SJCRH30 (cell line): ENCODE measurements at regions not wholly inside any gene's neighbourhood (a gene's known extent, or its start where the extent isn't known, plus 50 kb on each side); places are given as distances from the start of the nearest gene placed in this dataset.
A peak's percentile ranks its signal among the peaks of the same experiment; 100 is the strongest.

Source experiments
- DNase-seq, 2 experiments: peaks; one replicate each; pipeline ENCODE4 v3.0.0-alpha.2; 2015 to 2020
- H3K27ac ChIP-seq: fragments of 250-450 bp; sonication (Bioruptor Pico); 2 replicates; pipeline ENCODE4 v1.5.1; 2020; ENCODE audit warnings: mild to moderate bottlenecking, moderate library complexity
- H3K27me3 ChIP-seq: fragments of 250-450 bp; sonication (Bioruptor Pico); 2 replicates; pipeline ENCODE4 v1.5.1; 2020; ENCODE audit warnings: mild to moderate bottlenecking, moderate library complexity
- H3K36me3 ChIP-seq: fragments of 250-450 bp; sonication (Bioruptor Pico); 2 replicates; pipeline ENCODE4 v1.5.1; 2020; ENCODE audit warnings: mild to moderate bottlenecking, moderate library complexity
- H3K4me1 ChIP-seq: fragments of 250-450 bp; sonication (Bioruptor Pico); 2 replicates; pipeline ENCODE4 v1.5.1; 2020; ENCODE audit warnings: mild to moderate bottlenecking, moderate library complexity
- H3K4me3 ChIP-seq: fragments of 250-450 bp; sonication (Bioruptor Pico); 2 replicates; pipeline ENCODE4 v1.5.1; 2020; ENCODE audit warnings: mild to moderate bottlenecking, moderate library complexity
- H3K9me3 ChIP-seq: fragments of 250-450 bp; sonication (Bioruptor Pico); replicated peaks from 2 replicates; pipeline ENCODE4 v1.5.1; 2020; ENCODE audit warnings: mild to moderate bottlenecking, moderate library complexity

GRCh38 chr10:118842843-118843624 is 88.3 kb upstream of the CACUL1 start:
- Histone ChIP-seq H3K36me3 (no peaks in the 10 kb centered on the region), H3K27me3 (no peaks in the 10 kb centered on the region), H3K27ac (no peak overlapping the region), H3K9me3 (no peaks in the 10 kb centered on the region), H3K4me1 (peaks cover 5% of the 10 kb centered on the region; the same call in 1 of the 2 replicates), H3K4me3 (no peak overlapping the region)
- DNase-seq, result no peak

GRCh38 chr10:118843647-118844265 is 89.0 kb upstream of the CACUL1 start:
- Histone ChIP-seq H3K27ac (no peak overlapping the region), H3K9me3 (no peaks in the 10 kb centered on the region), H3K4me3 (no peak overlapping the region), H3K36me3 (no peaks in the 10 kb centered on the region), H3K4me1 (peaks cover 5% of the 10 kb centered on the region; the same call in 1 of the 2 replicates), H3K27me3 (no peaks in the 10 kb centered on the region)
- DNase-seq, result no peak

GRCh38 chr10:118844731-118845521 is 90.2 kb upstream of the CACUL1 start:
- H3K36me3 ChIP-seq, result no peaks in the 10 kb centered on the region
- no peak overlapping the region for H3K27ac ChIP-seq
- no peak overlapping the region for H3K4me3 ChIP-seq
- no peak for DNase-seq
- H3K4me1 ChIP-seq, result peaks cover 5% of the 10 kb centered on the region; the same call in 1 of the 2 replicates
- H3K27me3 ChIP-seq, result no peaks in the 10 kb centered on the region
- no peaks in the 10 kb centered on the region for H3K9me3 ChIP-seq

- H3K27me3 ChIP-seq, result no peaks in the 10 kb centered on the region
- H3K9me3 ChIP-seq, result no peaks in the 10 kb centered on the region
- no peak for DNase-seq
- no peaks in the 10 kb centered on the region for H3K36me3 ChIP-seq
- H3K4me1 ChIP-seq, result peaks cover 5% of the 10 kb centered on the region; the same call in 1 of the 2 replicates
- H3K27ac ChIP-seq, result no peak overlapping the region
- no peak overlapping the region for H3K4me3 ChIP-seq
These were observed 91.0 kb upstream of the CACUL1 start for GRCh38 chr10:118845776-118846175.

- DNase-seq, result peak; percentile 86 to 90
These were observed 95.8 kb upstream of the CACUL1 start for GRCh38 chr10:118850418-118851061.

GRCh38 chr10:118851062-118852035 is 96.6 kb upstream of the CACUL1 start:
- Histone ChIP-seq H3K36me3 (no peaks in the 10 kb centered on the region), H3K9me3 (no peaks in the 10 kb centered on the region)

More at GRCh38 chr10:118850418-118851061, 95.8 kb upstream of the CACUL1 start:
- H3K4me3 ChIP-seq, result no peak overlapping the region
- no peaks in the 10 kb centered on the region for H3K36me3 ChIP-seq
- H3K27me3 ChIP-seq, result no peaks in the 10 kb centered on the region
- H3K27ac ChIP-seq, result no peak overlapping the region
- no peaks in the 10 kb centered on the region for H3K9me3 ChIP-seq
- no peaks in the 10 kb centered on the region for H3K4me1 ChIP-seq

GRCh38 chr10:118853916-118854315 is 99.1 kb upstream of the CACUL1 start:
- Histone ChIP-seq H3K4me1 (no peaks in the 10 kb centered on the region), H3K36me3 (no peaks in the 10 kb centered on the region), H3K9me3 (no peaks in the 10 kb centered on the region), H3K27me3 (no peaks in the 10 kb centered on the region), H3K27ac (no peak overlapping the region), H3K4me3 (no peak overlapping the region)
- DNase-seq, result no peak

More at GRCh38 chr10:118851062-118852035, 96.6 kb upstream of the CACUL1 start:
- H3K4me1 ChIP-seq, result no peaks in the 10 kb centered on the region
- DNase-seq, result no peak
- no peak overlapping the region for H3K4me3 ChIP-seq
- no peaks in the 10 kb centered on the region for H3K27me3 ChIP-seq
- no peak overlapping the region for H3K27ac ChIP-seq

GRCh38 chr10:118856106-118856505 is 101.3 kb upstream of the CACUL1 start:
- H3K36me3 ChIP-seq, result no peaks in the 10 kb centered on the region
- no peak overlapping the region for H3K4me3 ChIP-seq
- no peaks in the 10 kb centered on the region for H3K27me3 ChIP-seq
- no peaks in the 10 kb centered on the region for H3K4me1 ChIP-seq
- DNase-seq, result no peak
- H3K9me3 ChIP-seq, result no peaks in the 10 kb centered on the region
- no peak overlapping the region for H3K27ac ChIP-seq

GRCh38 chr10:118865998-118866693 is 111.4 kb upstream of the CACUL1 start:
- H3K9me3 ChIP-seq, result no peaks in the 10 kb centered on the region
- peak; percentile 49 to 65 for DNase-seq
- H3K36me3 ChIP-seq, result no peaks in the 10 kb centered on the region
- H3K27me3 ChIP-seq, result no peaks in the 10 kb centered on the region
- H3K27ac ChIP-seq, result no peak overlapping the region; the same call in 1 of the 2 replicates
- no peak overlapping the region for H3K4me3 ChIP-seq
- H3K4me1 ChIP-seq, result no peaks in the 10 kb centered on the region

GRCh38 chr10:118867768-118868167 is 113.0 kb upstream of the CACUL1 start:
- no peak overlapping the region for H3K27ac ChIP-seq
- no peak for DNase-seq
- H3K4me1 ChIP-seq, result no peaks in the 10 kb centered on the region
- H3K4me3 ChIP-seq, result no peak overlapping the region
- H3K27me3 ChIP-seq, result no peaks in the 10 kb centered on the region
- H3K36me3 ChIP-seq, result no peaks in the 10 kb centered on the region
- no peaks in the 10 kb centered on the region for H3K9me3 ChIP-seq

GRCh38 chr10:118868589-118868988 is 113.8 kb upstream of the CACUL1 start:
- no peaks in the 10 kb centered on the region for H3K27me3 ChIP-seq
- no peaks in the 10 kb centered on the region for H3K4me1 ChIP-seq
- H3K4me3 ChIP-seq, result no peak overlapping the region
- DNase-seq, result no peak
- no peaks in the 10 kb centered on the region for H3K9me3 ChIP-seq
- no peak overlapping the region for H3K27ac ChIP-seq
- H3K36me3 ChIP-seq, result no peaks in the 10 kb centered on the region

GRCh38 chr10:118870467-118871243 is 115.9 kb upstream of the CACUL1 start:
- Histone ChIP-seq H3K9me3 (no peaks in the 10 kb centered on the region), H3K36me3 (no peaks in the 10 kb centered on the region), H3K27me3 (no peaks in the 10 kb centered on the region), H3K4me1 (no peaks in the 10 kb centered on the region), H3K4me3 (no peak overlapping the region), H3K27ac (no peak overlapping the region)
- DNase-seq, result peak; percentile 17 to 29
